ENCODE measurements at regions not wholly inside any gene's neighbourhood (a gene's known extent, or its start where the extent isn't known, plus 50 kb on each side); places are given as distances from the start of the nearest gene placed in this dataset.

- no peak for ATAC-seq
Measured at GRCh38 chr14:89637581-89637980, 220.5 kb upstream of the FOXN3 start.

DNA sequence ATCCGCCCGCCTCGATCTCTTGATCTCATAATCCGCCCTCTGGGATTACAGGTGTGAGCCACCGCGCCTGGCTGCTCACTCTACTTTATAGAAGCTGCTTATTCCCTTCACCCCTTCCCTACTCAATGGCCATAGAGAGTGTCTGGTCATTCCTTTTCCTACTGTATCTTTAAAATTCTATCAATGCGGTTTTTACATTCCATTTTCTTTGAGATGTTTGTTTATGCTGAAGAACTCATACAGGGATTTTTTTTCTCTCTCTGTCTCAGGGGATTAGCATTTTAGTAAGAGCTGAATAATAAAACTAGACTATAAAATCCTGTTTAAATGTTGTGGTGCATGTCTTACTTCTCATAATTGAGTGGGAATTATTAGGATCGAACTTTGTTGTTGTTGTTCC is 218.6 kb upstream of the FOXN3 start:
- Histone ChIP-seq H3K36me3 (no peaks in the 10 kb centered on the region), H3K27me3 (no peaks in the 10 kb centered on the region), H3K27ac (no peak overlapping the region), H3K4me3 (no peak overlapping the region), H3K9me3 (peaks cover 0 to 12% (median 0%) of the 10 kb centered on the region in 12 donors), H3K4me1 (peaks cover 0 to 11% (median 0%) of the 10 kb centered on the region in 12 donors)
- ATAC-seq = no peak
- DNase-seq = no peak
- TF ChIP-seq, protein P1, sequence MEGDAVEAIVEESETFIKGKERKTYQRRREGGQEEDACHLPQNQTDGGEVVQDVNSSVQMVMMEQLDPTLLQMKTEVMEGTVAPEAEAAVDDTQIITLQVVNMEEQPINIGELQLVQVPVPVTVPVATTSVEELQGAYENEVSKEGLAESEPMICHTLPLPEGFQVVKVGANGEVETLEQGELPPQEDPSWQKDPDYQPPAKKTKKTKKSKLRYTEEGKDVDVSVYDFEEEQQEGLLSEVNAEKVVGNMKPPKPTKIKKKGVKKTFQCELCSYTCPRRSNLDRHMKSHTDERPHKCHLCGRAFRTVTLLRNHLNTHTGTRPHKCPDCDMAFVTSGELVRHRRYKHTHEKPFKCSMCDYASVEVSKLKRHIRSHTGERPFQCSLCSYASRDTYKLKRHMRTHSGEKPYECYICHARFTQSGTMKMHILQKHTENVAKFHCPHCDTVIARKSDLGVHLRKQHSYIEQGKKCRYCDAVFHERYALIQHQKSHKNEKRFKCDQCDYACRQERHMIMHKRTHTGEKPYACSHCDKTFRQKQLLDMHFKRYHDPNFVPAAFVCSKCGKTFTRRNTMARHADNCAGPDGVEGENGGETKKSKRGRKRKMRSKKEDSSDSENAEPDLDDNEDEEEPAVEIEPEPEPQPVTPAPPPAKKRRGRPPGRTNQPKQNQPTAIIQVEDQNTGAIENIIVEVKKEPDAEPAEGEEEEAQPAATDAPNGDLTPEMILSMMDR (IDR thresholded peaks at IDR 0.05) = no peak
- TF ChIP-seq POLR2A (IDR thresholded peaks at IDR 0.05) = no peak
- intact Hi-C loops (cut with DNase I) = loop anchor here in 1 of 10 donors (10.0 kb wide), 1 partner anchor 239 kb away; no protein-coding TSS in a partner anchor
- WGBS, 4 donors = 93 to 96% (median 95%) methylated on average over 8 of the region's 8 CpGs

More at GRCh38 chr14:89637581-89637980, 220.5 kb upstream of the FOXN3 start:
- DNase-seq = no peak
- intact Hi-C loops (cut with DNase I) = loop anchor here in 1 of 10 donors (10.0 kb wide), 1 partner anchor 237 kb away; no protein-coding TSS in a partner anchor
- Histone ChIP-seq H3K27ac (no peak overlapping the region), H3K9me3 (peaks cover 0 to 12% (median 0%) of the 10 kb centered on the region in 12 donors), H3K4me3 (no peak overlapping the region), H3K27me3 (no peaks in the 10 kb centered on the region), H3K4me1 (peaks cover 0 to 11% (median 0%) of the 10 kb centered on the region in 12 donors), H3K36me3 (no peaks in the 10 kb centered on the region)
- WGBS, 4 donors = 70 to 78% (median 74%) methylated on average over 2 of the region's 2 CpGs
- TF ChIP-seq, protein P1 (IDR thresholded peaks at IDR 0.05) = no peak
- TF ChIP-seq POLR2A (IDR thresholded peaks at IDR 0.05) = no peak

GRCh38 chr14:89634037-89634436 is 217.0 kb upstream of the FOXN3 start:
- WGBS, 4 donors = 92 to 100% (median 96%) methylated on average over 1 of the region's 1 CpG
- no peak for TF ChIP-seq POLR2A (IDR thresholded peaks at IDR 0.05)

DNA sequence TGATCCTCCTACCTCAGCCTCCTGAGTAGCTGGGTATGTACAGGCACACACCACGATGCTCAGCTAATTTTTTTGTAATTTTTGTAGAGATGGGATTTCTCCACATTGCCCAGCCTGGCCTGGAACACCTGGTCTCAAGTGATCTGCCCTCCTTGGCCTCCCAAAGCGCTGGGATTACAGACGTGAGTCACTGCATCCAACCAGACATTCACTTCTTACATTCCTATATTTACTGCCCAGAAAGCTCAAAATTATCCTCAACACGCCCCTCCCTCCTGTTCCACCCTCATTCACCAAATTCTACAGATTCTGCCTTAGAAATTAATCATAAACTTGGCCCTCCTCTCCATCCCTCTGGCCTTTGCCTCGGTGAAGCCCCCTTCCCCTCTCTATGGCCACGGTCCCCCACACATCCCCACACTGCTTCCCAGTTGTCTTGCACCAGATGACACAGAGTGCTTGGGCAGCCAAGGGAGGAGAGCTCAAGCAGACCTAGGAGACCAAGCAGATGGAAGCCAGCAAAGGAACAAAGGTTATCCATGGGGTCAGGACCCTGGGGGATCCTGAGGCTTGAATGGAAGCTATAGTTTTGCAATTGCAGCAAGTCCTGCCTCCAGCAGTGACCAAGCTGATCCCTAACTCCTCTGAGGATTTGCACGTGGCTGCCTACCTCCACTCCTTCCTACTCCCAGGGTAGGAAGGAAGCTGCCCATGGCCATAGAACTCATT is 213.2 kb upstream of the FOXN3 start:
- WGBS, 4 donors = 79 to 89% (median 83%) methylated on average over 7 of the region's 7 CpGs
- H3K9me3 ChIP-seq = no peaks in the 10 kb centered on the region
- ATAC-seq (peak in 1 of 4 donors; percentile 56), DNase-seq (no peak)
- intact Hi-C loops (cut with DNase I) = loop anchor here in 1 of 10 donors (10.0 kb wide), 1 partner anchor 245 kb away; no protein-coding TSS in a partner anchor
- H3K36me3 ChIP-seq = no peaks in the 10 kb centered on the region
- H3K4me3 ChIP-seq = no peak overlapping the region
- H3K27me3 ChIP-seq = no peaks in the 10 kb centered on the region
- H3K4me1 ChIP-seq = peaks cover 0 to 11% (median 2%) of the 10 kb centered on the region in 12 donors
- TF ChIP-seq, protein P1 (IDR thresholded peaks at IDR 0.05) = no peak
- no peak for TF ChIP-seq POLR2A (IDR thresholded peaks at IDR 0.05)
- no peak overlapping the region for H3K27ac ChIP-seq

More at GRCh38 chr14:89634037-89634436, 217.0 kb upstream of the FOXN3 start:
- H3K4me1 ChIP-seq = peaks cover 0 to 9% (median 0%) of the 10 kb centered on the region in 12 donors
- ATAC-seq (no peak), DNase-seq (no peak)
- H3K4me3 ChIP-seq = no peak overlapping the region
- no peaks in the 10 kb centered on the region for H3K27me3 ChIP-seq
- H3K27ac ChIP-seq = no peak overlapping the region
- intact Hi-C loops (cut with DNase I) = loop anchor here in 1 of 10 donors (10.0 kb wide), 1 partner anchor 241 kb away; no protein-coding TSS in a partner anchor
- no peaks in the 10 kb centered on the region for H3K36me3 ChIP-seq
- peaks cover 0 to 3% (median 0%) of the 10 kb centered on the region in 12 donors for H3K9me3 ChIP-seq

Data from heart left ventricle (tissue), 16 donors.